ENCODE measurements at regions not wholly inside any gene's neighbourhood (a gene's known extent, or its start where the extent isn't known, plus 50 kb on each side); places are given as distances from the start of the nearest gene placed in this dataset.
A peak's percentile ranks its signal among the peaks of the same experiment; 100 is the strongest.

DNA sequence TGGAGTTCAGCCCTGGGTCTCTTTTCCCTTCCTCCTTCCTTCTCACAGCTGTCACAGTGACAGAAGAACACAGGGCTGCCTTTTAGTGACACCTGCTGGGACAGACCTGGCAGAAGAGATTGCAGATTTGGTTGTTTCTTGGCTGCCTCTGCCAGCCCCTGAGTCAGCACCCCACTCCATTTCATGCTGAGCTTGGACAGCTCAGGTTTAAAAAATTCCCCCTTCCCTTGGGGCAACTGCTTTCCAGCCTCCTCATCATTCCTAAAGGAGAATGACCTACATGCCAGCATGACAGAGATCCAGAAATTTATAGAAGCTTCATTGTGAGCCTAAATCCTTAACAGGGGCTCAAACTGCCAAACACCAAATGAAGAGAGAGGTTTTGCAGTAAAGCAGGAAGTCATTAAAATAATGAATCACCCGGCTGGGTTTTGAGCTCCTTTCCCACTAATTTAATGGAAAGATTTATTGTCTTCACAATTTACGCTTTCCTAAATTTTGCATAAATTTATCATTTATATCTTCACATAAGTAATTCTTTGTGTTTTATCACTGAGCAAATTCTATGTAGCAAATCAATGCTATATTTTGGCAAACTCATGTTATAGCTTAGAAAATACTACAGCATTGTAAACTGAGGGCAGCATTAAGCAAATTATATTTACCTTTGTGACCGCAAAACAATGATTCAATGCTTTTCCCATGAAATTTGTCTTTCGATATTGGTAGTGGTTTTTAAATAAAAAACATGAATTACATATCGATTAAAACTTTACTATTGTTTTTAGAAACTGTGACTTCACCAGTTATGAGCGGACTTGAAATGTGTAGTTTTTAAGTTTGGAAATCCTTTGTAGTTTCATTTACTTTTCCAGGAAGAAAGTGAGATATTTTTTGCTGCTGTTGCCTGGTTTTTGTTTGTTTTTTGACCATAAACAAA is 399.5 kb upstream of the ANKRD30A start:
- H3K27ac Mint-ChIP-seq: no peak overlapping the region
- H3K4me3 Mint-ChIP-seq: no peak overlapping the region
- DNase-seq (ENCODE audit: extremely low spot score, unreplicated experiment): no peak
- H3K4me1 Mint-ChIP-seq (ENCODE audit: unreplicated experiment): peaks cover 9% of the 10 kb centered on the region
- peaks cover 3% of the 10 kb centered on the region for H3K27me3 Mint-ChIP-seq
- no peaks in the 10 kb centered on the region for H3K36me3 Mint-ChIP-seq
- H3K9me3 Mint-ChIP-seq: no peaks in the 10 kb centered on the region
- TF ChIP-seq, protein P1, sequence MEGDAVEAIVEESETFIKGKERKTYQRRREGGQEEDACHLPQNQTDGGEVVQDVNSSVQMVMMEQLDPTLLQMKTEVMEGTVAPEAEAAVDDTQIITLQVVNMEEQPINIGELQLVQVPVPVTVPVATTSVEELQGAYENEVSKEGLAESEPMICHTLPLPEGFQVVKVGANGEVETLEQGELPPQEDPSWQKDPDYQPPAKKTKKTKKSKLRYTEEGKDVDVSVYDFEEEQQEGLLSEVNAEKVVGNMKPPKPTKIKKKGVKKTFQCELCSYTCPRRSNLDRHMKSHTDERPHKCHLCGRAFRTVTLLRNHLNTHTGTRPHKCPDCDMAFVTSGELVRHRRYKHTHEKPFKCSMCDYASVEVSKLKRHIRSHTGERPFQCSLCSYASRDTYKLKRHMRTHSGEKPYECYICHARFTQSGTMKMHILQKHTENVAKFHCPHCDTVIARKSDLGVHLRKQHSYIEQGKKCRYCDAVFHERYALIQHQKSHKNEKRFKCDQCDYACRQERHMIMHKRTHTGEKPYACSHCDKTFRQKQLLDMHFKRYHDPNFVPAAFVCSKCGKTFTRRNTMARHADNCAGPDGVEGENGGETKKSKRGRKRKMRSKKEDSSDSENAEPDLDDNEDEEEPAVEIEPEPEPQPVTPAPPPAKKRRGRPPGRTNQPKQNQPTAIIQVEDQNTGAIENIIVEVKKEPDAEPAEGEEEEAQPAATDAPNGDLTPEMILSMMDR (conservative IDR thresholded peaks at IDR 0.05): peak; percentile 58

DNA sequence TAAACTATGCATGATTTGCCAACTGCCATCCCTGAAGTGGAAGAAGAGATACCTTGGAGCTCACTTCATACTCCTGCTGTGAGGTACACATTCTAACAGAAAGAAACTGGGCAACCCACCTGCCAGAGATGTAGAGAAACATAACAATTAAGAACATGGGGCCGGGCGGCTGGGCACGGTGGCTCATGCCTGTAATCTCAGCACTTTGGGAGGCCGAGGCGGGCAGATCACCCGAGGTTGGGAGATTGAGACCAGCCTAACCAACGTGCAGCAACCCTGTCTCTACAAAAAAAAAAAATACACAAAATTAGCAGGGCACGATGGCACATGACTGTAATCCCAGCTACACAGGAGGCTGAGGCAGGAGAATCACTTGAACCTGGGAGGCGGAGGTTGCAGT is 402.6 kb upstream of the ANKRD30A start:
- no peak overlapping the region for H3K27ac Mint-ChIP-seq
- peaks cover 3% of the 10 kb centered on the region for H3K27me3 Mint-ChIP-seq
- H3K4me1 Mint-ChIP-seq (ENCODE audit: unreplicated experiment): peaks cover 9% of the 10 kb centered on the region
- H3K36me3 Mint-ChIP-seq: no peaks in the 10 kb centered on the region
- no peaks in the 10 kb centered on the region for H3K9me3 Mint-ChIP-seq
- TF ChIP-seq, protein P1 (conservative IDR thresholded peaks at IDR 0.05): no peak
- H3K4me3 Mint-ChIP-seq: no peak overlapping the region
- no peak for DNase-seq (ENCODE audit: extremely low spot score, unreplicated experiment)

DNA sequence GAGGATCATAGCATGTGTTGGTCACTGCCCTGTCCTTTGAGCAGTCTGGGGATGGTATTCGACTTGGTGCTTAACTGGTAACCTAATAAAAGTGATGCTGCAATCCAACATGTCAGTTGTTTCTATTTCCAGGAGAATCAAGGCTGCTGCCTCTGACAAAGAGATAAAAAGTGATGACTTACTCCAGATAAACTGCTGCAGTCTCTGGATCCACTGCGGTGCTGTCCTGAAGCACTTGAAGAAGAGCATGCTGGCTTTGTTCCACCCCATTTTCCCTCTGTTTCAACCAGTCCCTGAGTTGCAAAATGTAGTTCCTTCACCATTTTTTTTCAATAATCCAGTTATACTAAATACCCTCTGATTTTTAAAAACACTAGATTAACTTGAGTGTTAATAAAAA is 403.5 kb upstream of the ANKRD30A start:
- no peak for DNase-seq (ENCODE audit: extremely low spot score, unreplicated experiment)
- no peaks in the 10 kb centered on the region for H3K36me3 Mint-ChIP-seq
- H3K27me3 Mint-ChIP-seq: peaks cover 6% of the 10 kb centered on the region
- H3K4me3 Mint-ChIP-seq: no peak overlapping the region
- TF ChIP-seq, protein P1 (conservative IDR thresholded peaks at IDR 0.05): no peak
- H3K9me3 Mint-ChIP-seq: peaks cover 4% of the 10 kb centered on the region
- H3K27ac Mint-ChIP-seq: no peak overlapping the region
- H3K4me1 Mint-ChIP-seq (ENCODE audit: unreplicated experiment): peaks cover 9% of the 10 kb centered on the region

DNA sequence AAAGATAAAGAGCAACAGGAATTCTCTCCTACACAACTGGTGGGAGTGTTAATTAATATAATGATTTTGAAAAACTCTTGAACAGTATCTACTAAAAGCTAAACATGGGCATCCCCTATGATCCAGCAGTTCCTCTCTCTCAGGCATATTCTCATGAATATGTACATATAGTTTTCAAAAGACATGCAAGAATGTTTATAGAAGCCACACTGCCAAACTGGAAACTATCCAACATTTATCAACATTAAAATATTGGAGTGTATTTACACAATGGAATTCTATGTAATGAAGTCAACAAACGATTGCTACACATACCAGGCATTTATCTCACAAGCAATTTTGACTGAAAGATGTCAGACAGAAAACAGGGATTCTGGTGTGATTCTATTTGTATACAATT is 404.5 kb upstream of the ANKRD30A start:
- no peak for DNase-seq (ENCODE audit: extremely low spot score, unreplicated experiment)
- Mint-ChIP-seq H3K36me3 (no peaks in the 10 kb centered on the region), H3K4me3 (no peak overlapping the region), H3K27me3 (peaks cover 6% of the 10 kb centered on the region), H3K4me1 (ENCODE audit: unreplicated experiment) (peaks cover 9% of the 10 kb centered on the region), H3K9me3 (peaks cover 4% of the 10 kb centered on the region), H3K27ac (no peak overlapping the region)
- TF ChIP-seq, protein P1 (conservative IDR thresholded peaks at IDR 0.05): no peak

DNA sequence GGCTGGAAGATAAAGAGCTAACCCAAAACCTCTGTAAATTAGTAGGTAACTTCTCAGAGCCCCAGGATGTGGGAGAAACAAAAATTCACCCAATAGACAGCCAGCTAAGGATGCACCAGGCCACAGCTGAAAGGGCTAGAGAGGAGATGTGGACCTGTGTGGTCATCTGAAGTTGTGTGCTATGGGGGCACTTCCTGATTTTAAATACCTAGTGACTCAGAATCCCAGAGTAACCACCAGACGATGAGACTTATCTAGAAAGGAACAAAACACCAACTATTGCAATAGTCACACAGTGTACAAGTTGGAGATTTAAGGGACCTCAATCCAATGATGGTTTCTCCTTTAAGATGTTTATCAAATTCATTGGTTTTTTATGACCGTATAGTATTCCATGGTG is 408.3 kb upstream of the ANKRD30A start:
- H3K27ac Mint-ChIP-seq: no peak overlapping the region
- H3K36me3 Mint-ChIP-seq: no peaks in the 10 kb centered on the region
- no peak overlapping the region for H3K4me3 Mint-ChIP-seq
- peaks cover 3% of the 10 kb centered on the region for H3K27me3 Mint-ChIP-seq
- peaks cover 4% of the 10 kb centered on the region for H3K9me3 Mint-ChIP-seq
- TF ChIP-seq, protein P1 (conservative IDR thresholded peaks at IDR 0.05): no peak
- no peak for DNase-seq (ENCODE audit: extremely low spot score, unreplicated experiment)
- H3K4me1 Mint-ChIP-seq (ENCODE audit: unreplicated experiment): no peaks in the 10 kb centered on the region

All from type B pancreatic cell (in vitro differentiated cells).